Osteoblast (primary cell): ENCODE measurements at regions not wholly inside any gene's neighbourhood (a gene's known extent, or its start where the extent isn't known, plus 50 kb on each side); places are given as distances from the start of the nearest gene placed in this dataset.

ENCODE experiments used
- DNase-seq: peaks from one replicate; pipeline ENCODE4 v3.0.0; 2011; ENCODE audit warnings: low spot score, mixed read lengths; ENCODE audit not compliant: insufficient read length; ENCODE audit errors: missing footprints
- H2AFZ ChIP-seq: 2 replicates; pipeline ENCODE4 v1.6.0; 2011; ENCODE audit warnings: mild to moderate bottlenecking, low read length
- H3K27ac ChIP-seq: 2 replicates; pipeline ENCODE4 v1.5.1; 2011; ENCODE audit warnings: mild to moderate bottlenecking, low read depth, low read length, moderate library complexity
- H3K27me3 ChIP-seq: 2 replicates; pipeline ENCODE4 v1.6.0; 2012; ENCODE audit warnings: mild to moderate bottlenecking, control low read depth, inconsistent platforms, low read length, moderate library complexity; ENCODE audit not compliant: insufficient read depth
- H3K36me3 ChIP-seq: 2 replicates; pipeline ENCODE4 v1.5.1; 2011; ENCODE audit warnings: mild to moderate bottlenecking, low read length, control low read depth, moderate library complexity; ENCODE audit not compliant: insufficient read depth
- H3K4me1 ChIP-seq: 2 replicates; pipeline ENCODE4 v1.5.1; 2011; ENCODE audit warnings: mild to moderate bottlenecking, low read length, control low read depth, moderate library complexity; ENCODE audit not compliant: insufficient read depth
- H3K4me2 ChIP-seq: 2 replicates; pipeline ENCODE4 v1.6.0; 2011; ENCODE audit warnings: mild to moderate bottlenecking, low read length; ENCODE audit not compliant: insufficient read depth
- H3K4me3 ChIP-seq: fragments of 200-600 bp; sonication (generic); 3 replicates; pipeline ENCODE4 v1.5.1; 2012; ENCODE audit warnings: mild to moderate bottlenecking, low read length, inconsistent platforms; ENCODE audit not compliant: insufficient read depth
- H3K79me2 ChIP-seq: 2 replicates; pipeline ENCODE4 v1.6.0; 2012; ENCODE audit warnings: mild to moderate bottlenecking, low read length, control low read depth, inconsistent platforms; ENCODE audit not compliant: insufficient read depth
- H3K9me3 ChIP-seq: 2 replicates; pipeline ENCODE4 v1.5.1; 2011; ENCODE audit warnings: low read depth, low read length, control low read depth
- H4K20me1 ChIP-seq: 2 replicates; pipeline ENCODE4 v1.6.0; 2012; ENCODE audit warnings: mild to moderate bottlenecking, low read length, control low read depth; ENCODE audit not compliant: insufficient read depth
- TF ChIP-seq, protein P1 (sequence below): IDR thresholded peaks from 2 replicates; pipeline ENCODE4 v1.5.1; 2011; ENCODE audit warnings: mild to moderate bottlenecking, low read depth, low read length, moderate library complexity; ENCODE audit errors: extremely low read depth

DNA sequence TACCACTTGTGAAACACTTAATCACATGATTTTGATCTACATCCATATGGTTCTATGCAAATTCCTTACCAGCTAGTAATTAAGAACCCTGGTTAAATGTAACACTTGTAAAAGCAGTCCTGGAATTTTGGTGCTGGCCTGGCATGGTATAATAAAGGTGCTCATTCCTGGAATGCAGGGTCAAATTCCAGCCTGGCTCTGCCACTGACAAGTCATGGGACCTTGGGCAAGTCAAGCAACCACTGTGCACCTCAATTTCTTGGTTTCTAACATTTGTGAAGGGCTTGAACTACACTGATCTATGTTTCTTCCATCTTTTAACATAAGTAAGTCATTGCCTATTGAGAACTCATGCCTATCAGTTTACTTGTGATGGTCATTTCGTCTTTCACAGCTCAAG is 91.9 kb upstream of the PIK3CG start:
- TF ChIP-seq, protein P1, sequence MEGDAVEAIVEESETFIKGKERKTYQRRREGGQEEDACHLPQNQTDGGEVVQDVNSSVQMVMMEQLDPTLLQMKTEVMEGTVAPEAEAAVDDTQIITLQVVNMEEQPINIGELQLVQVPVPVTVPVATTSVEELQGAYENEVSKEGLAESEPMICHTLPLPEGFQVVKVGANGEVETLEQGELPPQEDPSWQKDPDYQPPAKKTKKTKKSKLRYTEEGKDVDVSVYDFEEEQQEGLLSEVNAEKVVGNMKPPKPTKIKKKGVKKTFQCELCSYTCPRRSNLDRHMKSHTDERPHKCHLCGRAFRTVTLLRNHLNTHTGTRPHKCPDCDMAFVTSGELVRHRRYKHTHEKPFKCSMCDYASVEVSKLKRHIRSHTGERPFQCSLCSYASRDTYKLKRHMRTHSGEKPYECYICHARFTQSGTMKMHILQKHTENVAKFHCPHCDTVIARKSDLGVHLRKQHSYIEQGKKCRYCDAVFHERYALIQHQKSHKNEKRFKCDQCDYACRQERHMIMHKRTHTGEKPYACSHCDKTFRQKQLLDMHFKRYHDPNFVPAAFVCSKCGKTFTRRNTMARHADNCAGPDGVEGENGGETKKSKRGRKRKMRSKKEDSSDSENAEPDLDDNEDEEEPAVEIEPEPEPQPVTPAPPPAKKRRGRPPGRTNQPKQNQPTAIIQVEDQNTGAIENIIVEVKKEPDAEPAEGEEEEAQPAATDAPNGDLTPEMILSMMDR = no peak
- peak overlapping the region; percentile 63 for H3K27ac ChIP-seq
- DNase-seq = no peak

DNA sequence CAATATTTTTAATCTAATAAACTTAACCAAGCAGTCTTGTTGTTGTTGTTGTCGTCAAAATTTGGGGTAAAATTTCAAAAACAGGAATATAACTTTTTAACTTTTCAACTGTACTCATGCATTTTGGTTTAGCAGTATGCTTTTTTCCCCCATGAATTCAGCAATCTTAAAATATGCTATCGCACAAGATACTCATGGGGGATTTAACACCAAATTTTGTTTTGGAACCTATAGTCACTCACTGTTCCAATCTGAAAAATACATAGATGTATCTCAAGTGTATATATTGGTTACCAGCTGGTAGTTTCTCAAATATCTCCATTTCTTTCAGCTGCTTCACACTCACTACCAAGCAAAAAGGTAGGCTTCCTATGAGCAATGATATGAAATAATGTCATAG is 91.4 kb upstream of the PIK3CG start:
- DNase-seq = no peak
- no peak overlapping the region for H3K27ac ChIP-seq

More for the DNA sequence above, 91.9 kb upstream of the PIK3CG start:
- Histone ChIP-seq H3K4me1 (peaks cover 41% of the 10 kb centered on the region), H4K20me1 (no peaks in the 10 kb centered on the region), H3K4me3 (no peak overlapping the region), H3K36me3 (no peaks in the 10 kb centered on the region), H2AFZ (no peak overlapping the region), H3K4me2 (no peak overlapping the region), H3K79me2 (no peaks in the 10 kb centered on the region), H3K27me3 (no peaks in the 10 kb centered on the region), H3K9me3 (no peaks in the 10 kb centered on the region)

DNA sequence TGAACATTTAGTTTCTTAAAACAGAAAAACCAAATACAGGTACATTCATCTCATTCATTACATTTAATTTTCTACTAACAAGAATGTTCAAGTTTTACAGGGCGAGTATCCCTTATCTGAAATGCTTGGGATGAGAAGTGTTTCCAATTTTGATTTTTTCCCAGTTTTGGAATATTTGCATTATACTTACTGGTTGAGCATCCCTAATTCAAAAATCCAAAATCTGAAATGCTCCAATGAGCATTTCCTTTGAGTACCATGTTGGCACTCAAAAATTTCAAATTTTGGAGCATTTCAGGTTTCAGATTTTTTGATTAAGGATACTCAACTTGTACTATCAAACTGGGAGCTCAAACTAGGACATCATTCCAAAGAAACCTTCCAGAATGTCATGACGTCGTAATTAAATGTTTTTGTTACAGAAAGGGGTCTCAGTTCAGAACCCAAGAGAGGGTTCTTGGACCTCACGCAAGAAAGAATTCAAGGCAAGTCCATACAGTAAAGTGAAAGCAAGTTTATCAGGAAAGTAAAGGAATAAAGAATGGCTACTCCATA is 90.8 kb upstream of the PIK3CG start:
- Histone ChIP-seq H3K79me2 (no peaks in the 10 kb centered on the region), H2AFZ (no peak overlapping the region), H3K36me3 (no peaks in the 10 kb centered on the region), H3K27me3 (no peaks in the 10 kb centered on the region), H3K9me3 (no peaks in the 10 kb centered on the region), H4K20me1 (no peaks in the 10 kb centered on the region), H3K27ac (peak overlapping the region; percentile 54), H3K4me2 (no peak overlapping the region), H3K4me3 (no peak overlapping the region), H3K4me1 (peaks cover 41% of the 10 kb centered on the region)
- TF ChIP-seq, protein P1 = no peak
- DNase-seq = no peak

More for the DNA sequence above, 91.4 kb upstream of the PIK3CG start:
- H3K9me3 ChIP-seq = no peaks in the 10 kb centered on the region
- H3K4me1 ChIP-seq = peaks cover 41% of the 10 kb centered on the region
- no peaks in the 10 kb centered on the region for H4K20me1 ChIP-seq
- no peak overlapping the region for H3K4me2 ChIP-seq
- H3K27me3 ChIP-seq = no peaks in the 10 kb centered on the region
- no peak overlapping the region for H3K4me3 ChIP-seq
- H2AFZ ChIP-seq = no peak overlapping the region
- no peaks in the 10 kb centered on the region for H3K36me3 ChIP-seq
- H3K79me2 ChIP-seq = no peaks in the 10 kb centered on the region
- TF ChIP-seq, protein P1 = no peak

DNA sequence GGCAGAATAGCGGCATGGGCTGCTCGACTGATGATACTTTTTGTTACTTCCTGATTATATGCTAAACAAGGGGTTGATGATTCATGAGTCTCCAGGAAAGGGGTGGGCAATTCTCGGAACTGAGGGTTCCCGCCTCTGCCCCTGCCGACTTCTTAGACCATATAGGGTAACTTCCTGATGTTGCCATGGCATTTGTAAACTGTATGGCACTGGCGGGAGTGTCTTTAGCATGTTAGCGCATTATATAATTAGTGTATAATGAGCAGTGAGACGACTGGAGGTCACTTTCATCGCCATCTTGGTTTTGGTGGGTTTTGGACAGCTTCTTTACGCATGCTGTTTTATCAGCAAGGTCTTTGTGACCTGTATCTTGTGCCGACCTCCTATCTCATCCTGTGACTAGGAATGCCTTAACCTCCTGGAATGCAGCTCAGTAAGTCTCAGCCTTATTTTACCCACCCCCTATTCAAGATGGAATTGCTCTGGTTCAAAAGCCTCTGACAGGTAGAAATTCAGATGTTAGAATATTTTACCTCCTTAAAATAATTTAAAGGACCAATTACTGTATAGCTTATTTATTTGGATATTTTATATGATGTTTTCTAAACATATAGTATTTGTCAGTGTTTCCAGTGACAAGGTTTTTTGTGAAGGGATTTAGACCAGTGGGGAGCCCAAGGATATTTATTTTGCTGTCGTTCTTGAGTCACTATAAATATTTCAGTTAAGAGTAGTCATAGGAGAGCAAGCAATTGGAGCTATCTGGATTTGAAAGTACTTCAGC is 90.1 kb upstream of the PIK3CG start:
- Histone ChIP-seq H3K27me3 (no peaks in the 10 kb centered on the region), H2AFZ (peak overlapping the region; percentile 38), H3K79me2 (no peaks in the 10 kb centered on the region), H3K4me1 (peaks cover 36% of the 10 kb centered on the region), H3K27ac (peak overlapping the region; percentile 54), H3K4me2 (peak overlapping the region; percentile 60), H4K20me1 (no peaks in the 10 kb centered on the region), H3K9me3 (no peaks in the 10 kb centered on the region), H3K4me3 (peak overlapping the region; percentile 27), H3K36me3 (no peaks in the 10 kb centered on the region)
- TF ChIP-seq, protein P1 = no peak
- no peak for DNase-seq
